ENCODE measurements at regions not wholly inside any gene's neighbourhood (a gene's known extent, or its start where the extent isn't known, plus 50 kb on each side); places are given as distances from the start of the nearest gene placed in this dataset.

DNA sequence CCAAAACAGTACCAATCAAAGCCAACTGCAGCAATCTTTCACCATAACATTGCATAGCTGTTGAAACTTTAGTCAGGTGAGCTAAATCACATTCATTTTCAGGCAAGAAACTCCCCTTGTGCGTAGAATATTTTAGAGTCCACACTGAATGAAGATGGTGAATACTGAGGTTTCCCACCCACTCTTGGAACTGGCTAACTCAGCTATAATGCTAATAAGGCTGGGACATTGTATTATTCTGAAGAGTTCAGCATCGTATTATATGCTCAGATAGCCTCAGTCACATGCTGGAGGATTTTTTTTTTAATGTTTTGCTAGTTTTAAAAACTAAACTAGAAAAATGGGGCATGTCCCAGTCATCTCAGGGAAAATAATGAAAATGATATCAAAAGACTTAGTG, 352.3 kb upstream of the FMN2 start:
- no peaks in the 10 kb centered on the region for H3K9me3 ChIP-seq (ENCODE audit: low read depth, low read length)
- TF ChIP-seq EZH2 (IDR thresholded peaks at IDR 0.05) (no peak), POLR2AphosphoS5 (IDR thresholded peaks at IDR 0.05; ENCODE audit: borderline replicate concordance, low read depth, low read length) (no peak), FOXP2 (optimal IDR thresholded peaks at IDR 0.05; ENCODE audit: control extremely low read depth, extremely low read length, insufficient read depth) (no peak)
- DNase-seq (ENCODE audit: low read depth, low spot score): no peak
- H3K4me3 ChIP-seq: no peak overlapping the region
- H3K27ac ChIP-seq: no peak overlapping the region
- no peak overlapping the region for H3K9ac ChIP-seq (ENCODE audit: insufficient read length)
- no peaks in the 10 kb centered on the region for H3K36me3 ChIP-seq (ENCODE audit: insufficient read depth, low read length)

DNA sequence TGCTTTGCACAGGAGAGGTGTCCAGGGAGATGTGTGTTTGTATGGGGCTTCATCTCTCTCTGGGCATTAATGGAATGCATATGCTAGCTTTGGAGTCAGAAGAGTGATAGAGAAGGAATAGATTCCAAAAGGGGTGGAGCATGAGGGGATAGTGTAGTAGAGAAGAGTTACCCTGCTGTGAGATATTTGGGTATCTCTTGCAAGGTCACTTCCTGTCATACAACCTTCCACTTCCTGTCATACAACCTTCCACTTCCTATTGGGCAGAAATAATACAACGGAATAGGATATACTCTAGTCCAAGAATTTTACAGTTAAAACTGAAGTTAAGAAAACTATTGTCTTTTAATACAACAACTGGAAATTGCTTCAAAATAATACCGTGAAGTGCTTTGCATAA, 351.8 kb upstream of the FMN2 start:
- Histone ChIP-seq H3K9ac (ENCODE audit: insufficient read length) (no peak overlapping the region), H3K36me3 (ENCODE audit: insufficient read depth, low read length) (no peaks in the 10 kb centered on the region), H3K4me3 (no peak overlapping the region), H3K27ac (no peak overlapping the region), H3K9me3 (ENCODE audit: low read depth, low read length) (no peaks in the 10 kb centered on the region)
- DNase-seq (ENCODE audit: low read depth, low spot score): no peak
- TF ChIP-seq EZH2 (IDR thresholded peaks at IDR 0.05) (no peak), POLR2AphosphoS5 (IDR thresholded peaks at IDR 0.05; ENCODE audit: borderline replicate concordance, low read depth, low read length) (no peak), FOXP2 (optimal IDR thresholded peaks at IDR 0.05; ENCODE audit: control extremely low read depth, extremely low read length, insufficient read depth) (no peak)

DNA sequence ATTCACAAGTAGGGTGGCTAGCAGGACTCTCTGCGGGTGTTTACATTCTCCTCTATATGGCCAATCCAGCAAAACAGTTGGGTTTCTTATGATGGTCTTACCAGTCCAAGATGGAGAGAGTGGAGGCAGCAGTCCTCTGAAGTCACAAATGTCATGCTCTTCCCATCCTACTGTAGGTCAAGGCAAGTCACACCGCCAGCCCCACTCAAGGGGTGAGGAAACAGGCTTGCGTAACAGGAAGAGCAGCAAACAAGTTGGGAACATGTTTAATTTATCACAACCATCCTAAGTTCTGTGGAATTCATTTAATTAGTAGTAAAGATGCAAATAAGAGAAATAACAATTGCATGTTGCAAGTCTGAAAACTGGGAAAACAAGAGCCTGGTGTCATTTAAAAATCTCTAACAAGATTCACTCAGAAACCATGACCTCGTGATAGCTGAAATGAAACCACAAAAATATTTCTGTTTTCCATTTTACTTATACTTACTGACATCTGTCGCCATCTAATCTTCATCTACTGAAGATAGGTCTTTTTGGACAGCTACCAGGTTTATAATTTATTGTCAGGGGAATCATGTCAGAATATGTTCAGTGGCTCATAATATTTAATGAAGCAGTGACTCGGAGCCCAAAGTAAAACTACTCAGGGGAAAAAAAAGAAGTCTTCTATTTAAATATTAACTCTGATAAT, 349.1 kb upstream of the FMN2 start:
- no peak overlapping the region for H3K4me3 ChIP-seq
- no peaks in the 10 kb centered on the region for H3K9me3 ChIP-seq (ENCODE audit: low read depth, low read length)
- no peaks in the 10 kb centered on the region for H3K36me3 ChIP-seq (ENCODE audit: insufficient read depth, low read length)
- DNase-seq (ENCODE audit: low read depth, low spot score): no peak
- no peak overlapping the region for H3K27ac ChIP-seq
- TF ChIP-seq POLR2AphosphoS5 (IDR thresholded peaks at IDR 0.05; ENCODE audit: borderline replicate concordance, low read depth, low read length) (no peak), EZH2 (IDR thresholded peaks at IDR 0.05) (no peak), FOXP2 (optimal IDR thresholded peaks at IDR 0.05; ENCODE audit: control extremely low read depth, extremely low read length, insufficient read depth) (no peak)
- H3K9ac ChIP-seq (ENCODE audit: insufficient read length): no peak overlapping the region

DNA sequence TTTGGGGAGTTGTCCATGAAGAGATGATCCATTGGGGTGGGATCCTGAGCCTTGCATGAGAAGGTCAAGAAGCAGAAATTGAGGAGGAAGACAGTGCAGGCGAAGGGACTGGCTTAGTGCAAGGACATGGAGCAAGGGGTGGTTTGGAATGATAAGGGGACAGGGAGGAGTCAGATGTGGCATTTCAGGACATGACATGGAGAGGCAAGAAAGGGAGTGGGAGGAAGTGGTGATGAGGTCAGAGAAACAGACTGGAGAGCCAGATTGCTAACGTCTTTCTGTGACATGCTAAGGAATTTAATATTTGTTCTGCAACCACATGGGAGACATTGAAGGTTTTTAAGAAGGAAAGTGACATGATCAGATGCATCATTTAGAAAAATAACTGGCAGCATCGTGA, 346.8 kb upstream of the FMN2 start:
- no peak overlapping the region for H3K4me3 ChIP-seq
- no peak overlapping the region for H3K9ac ChIP-seq (ENCODE audit: insufficient read length)
- DNase-seq (ENCODE audit: low read depth, low spot score): no peak
- TF ChIP-seq POLR2AphosphoS5 (IDR thresholded peaks at IDR 0.05; ENCODE audit: borderline replicate concordance, low read depth, low read length) (no peak), EZH2 (IDR thresholded peaks at IDR 0.05) (no peak), FOXP2 (optimal IDR thresholded peaks at IDR 0.05; ENCODE audit: control extremely low read depth, extremely low read length, insufficient read depth) (no peak)
- H3K9me3 ChIP-seq (ENCODE audit: low read depth, low read length): no peaks in the 10 kb centered on the region
- no peaks in the 10 kb centered on the region for H3K36me3 ChIP-seq (ENCODE audit: insufficient read depth, low read length)
- no peak overlapping the region for H3K27ac ChIP-seq

DNA sequence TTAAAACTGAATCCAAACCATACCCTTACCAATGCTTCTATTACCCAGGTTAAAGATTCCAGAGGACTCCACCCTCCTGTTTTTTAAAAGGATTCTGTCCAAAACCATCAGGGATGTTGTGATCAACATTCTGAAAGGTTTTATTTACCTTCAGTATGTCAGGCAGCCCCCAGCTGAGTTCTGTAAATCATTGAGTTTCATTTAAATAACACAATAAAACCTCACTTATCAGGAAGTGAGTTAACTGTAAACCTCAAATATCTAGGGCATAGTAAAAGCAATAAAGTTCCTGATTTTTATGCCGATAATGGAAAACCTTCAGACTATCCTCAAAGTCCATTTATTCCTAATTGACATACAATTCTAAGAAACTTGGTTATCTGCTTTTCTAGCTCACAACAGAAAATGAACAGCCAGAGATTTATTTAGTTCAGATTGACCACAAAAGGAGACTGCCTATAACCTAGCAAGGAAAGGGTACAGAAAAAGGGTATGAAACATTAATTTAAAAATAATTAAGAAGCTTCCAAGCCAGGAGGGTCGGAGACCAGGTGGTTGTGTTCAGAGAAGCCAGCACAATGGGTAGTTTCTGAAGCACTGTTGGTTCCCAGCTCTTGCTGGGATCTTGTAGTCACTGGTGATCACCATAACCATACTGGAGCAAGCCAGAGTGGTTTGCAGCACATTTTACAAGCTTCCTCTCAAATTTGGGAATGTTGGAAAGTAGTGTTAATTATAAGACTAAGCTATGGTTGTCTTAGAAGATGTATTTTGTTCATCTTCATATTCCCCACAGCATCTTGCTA, 336.4 kb upstream of the FMN2 start:
- Histone ChIP-seq H3K9ac (ENCODE audit: insufficient read length) (no peak overlapping the region), H3K27ac (no peak overlapping the region), H3K36me3 (ENCODE audit: insufficient read depth, low read length) (no peaks in the 10 kb centered on the region), H3K9me3 (ENCODE audit: low read depth, low read length) (no peaks in the 10 kb centered on the region), H3K4me3 (no peak overlapping the region)
- no peak for DNase-seq (ENCODE audit: low read depth, low spot score)
- TF ChIP-seq POLR2AphosphoS5 (IDR thresholded peaks at IDR 0.05; ENCODE audit: borderline replicate concordance, low read depth, low read length) (no peak), FOXP2 (optimal IDR thresholded peaks at IDR 0.05; ENCODE audit: control extremely low read depth, extremely low read length, insufficient read depth) (no peak), EZH2 (IDR thresholded peaks at IDR 0.05) (no peak)

DNA sequence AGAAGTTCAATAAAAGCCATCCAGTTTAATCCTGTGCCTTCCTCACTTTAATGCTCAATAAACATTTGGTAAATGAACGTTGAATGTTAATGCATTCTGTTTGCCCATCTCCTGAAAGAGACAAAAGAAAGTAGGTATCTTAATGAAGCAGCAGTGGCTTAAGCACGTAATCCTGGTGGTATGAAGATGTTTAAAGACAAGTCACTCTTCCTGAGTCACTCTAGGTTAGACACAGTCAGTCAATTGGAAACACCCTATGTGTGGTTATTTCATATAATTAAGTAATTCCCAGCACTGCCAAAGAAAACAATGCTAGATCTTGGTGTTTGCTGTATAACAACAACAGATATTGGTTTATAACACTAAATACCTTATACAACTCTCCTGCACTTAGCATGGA, 334.0 kb upstream of the FMN2 start:
- no peak overlapping the region for H3K9ac ChIP-seq (ENCODE audit: insufficient read length)
- no peak overlapping the region for H3K27ac ChIP-seq
- H3K9me3 ChIP-seq (ENCODE audit: low read depth, low read length): no peaks in the 10 kb centered on the region
- no peak for TF ChIP-seq FOXP2 (optimal IDR thresholded peaks at IDR 0.05; ENCODE audit: control extremely low read depth, extremely low read length, insufficient read depth)
- TF ChIP-seq POLR2AphosphoS5 (IDR thresholded peaks at IDR 0.05; ENCODE audit: borderline replicate concordance, low read depth, low read length): no peak
- no peak for TF ChIP-seq EZH2 (IDR thresholded peaks at IDR 0.05)
- no peak for DNase-seq (ENCODE audit: low read depth, low spot score)
- H3K36me3 ChIP-seq (ENCODE audit: insufficient read depth, low read length): no peaks in the 10 kb centered on the region
- H3K4me3 ChIP-seq: no peak overlapping the region

DNA sequence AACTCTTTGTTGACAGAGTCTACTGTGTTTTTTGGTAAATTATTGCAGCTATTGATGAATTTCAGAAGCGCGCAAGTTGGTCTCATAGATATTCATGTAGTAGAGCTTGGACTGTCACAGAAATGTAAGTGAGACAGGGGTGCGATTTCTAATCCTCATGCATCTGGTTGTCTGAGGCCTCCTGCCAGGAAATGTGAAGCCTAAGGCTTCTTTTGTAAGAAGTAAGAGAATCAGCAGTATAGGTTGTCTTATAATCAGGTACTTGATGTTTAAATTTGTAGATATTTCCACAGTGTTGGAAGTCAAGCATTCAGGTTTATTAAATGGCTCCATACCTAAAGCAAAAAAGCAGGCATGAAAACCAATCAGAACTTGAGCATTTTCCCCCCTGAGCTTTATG, 332.9 kb upstream of the FMN2 start:
- Histone ChIP-seq H3K9me3 (ENCODE audit: low read depth, low read length) (no peaks in the 10 kb centered on the region), H3K36me3 (ENCODE audit: insufficient read depth, low read length) (no peaks in the 10 kb centered on the region), H3K4me3 (no peak overlapping the region), H3K9ac (ENCODE audit: insufficient read length) (no peak overlapping the region), H3K27ac (no peak overlapping the region)
- DNase-seq (ENCODE audit: low read depth, low spot score): no peak
- TF ChIP-seq POLR2AphosphoS5 (IDR thresholded peaks at IDR 0.05; ENCODE audit: borderline replicate concordance, low read depth, low read length) (no peak), FOXP2 (optimal IDR thresholded peaks at IDR 0.05; ENCODE audit: control extremely low read depth, extremely low read length, insufficient read depth) (no peak), EZH2 (IDR thresholded peaks at IDR 0.05) (no peak)

DNA sequence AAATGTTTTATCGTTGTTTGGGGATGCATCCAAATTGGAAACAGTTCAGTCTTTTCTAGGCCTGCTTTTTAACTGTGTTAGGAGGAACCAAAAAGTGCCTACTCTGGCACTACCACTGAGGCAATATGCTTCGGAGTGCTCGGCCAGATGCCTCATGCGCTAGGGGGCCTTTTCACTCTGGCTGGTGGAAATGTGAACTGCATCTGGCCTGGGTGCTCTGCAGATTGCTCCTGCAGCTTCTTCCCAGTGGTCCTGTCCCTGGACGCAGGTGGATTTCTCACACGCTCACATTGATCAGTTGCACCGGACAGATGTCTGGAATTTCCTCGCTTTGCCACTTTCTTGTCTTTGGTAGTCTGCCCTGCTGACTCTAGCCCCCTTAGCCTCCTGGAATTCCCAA, 330.2 kb upstream of the FMN2 start:
- Histone ChIP-seq H3K9ac (ENCODE audit: insufficient read length) (no peak overlapping the region), H3K9me3 (ENCODE audit: low read depth, low read length) (no peaks in the 10 kb centered on the region), H3K4me3 (no peak overlapping the region), H3K36me3 (ENCODE audit: insufficient read depth, low read length) (no peaks in the 10 kb centered on the region), H3K27ac (no peak overlapping the region)
- TF ChIP-seq EZH2 (IDR thresholded peaks at IDR 0.05) (no peak), FOXP2 (optimal IDR thresholded peaks at IDR 0.05; ENCODE audit: control extremely low read depth, extremely low read length, insufficient read depth) (no peak), POLR2AphosphoS5 (IDR thresholded peaks at IDR 0.05; ENCODE audit: borderline replicate concordance, low read depth, low read length) (no peak)
- DNase-seq (ENCODE audit: low read depth, low spot score): no peak

Data from SK-N-MC (cell line).